ENCODE measurements at regions not wholly inside any gene's neighbourhood (a gene's known extent, or its start where the extent isn't known, plus 50 kb on each side); places are given as distances from the start of the nearest gene placed in this dataset.

DNA sequence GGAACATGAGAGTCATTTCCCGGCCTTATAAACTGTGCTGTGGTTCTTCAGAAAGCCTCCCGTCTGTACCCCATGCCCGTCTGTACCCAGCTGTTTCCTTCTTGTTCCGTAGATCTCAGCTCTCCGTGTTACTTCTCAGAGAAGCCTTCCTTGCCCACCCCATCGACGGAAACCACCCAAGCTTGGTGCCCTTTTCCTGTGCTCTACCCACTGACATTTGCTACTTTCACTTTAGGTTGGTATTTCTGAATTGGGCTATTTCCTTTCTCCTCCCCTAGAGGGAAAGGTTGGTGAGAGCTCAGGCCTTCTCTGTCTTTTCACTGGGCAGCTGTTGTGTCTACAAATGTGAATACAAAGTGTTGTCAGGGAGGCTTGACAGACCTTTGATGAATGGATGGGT is 764.5 kb upstream of the ADAMTS16 start:
- TF ChIP-seq, protein P1, sequence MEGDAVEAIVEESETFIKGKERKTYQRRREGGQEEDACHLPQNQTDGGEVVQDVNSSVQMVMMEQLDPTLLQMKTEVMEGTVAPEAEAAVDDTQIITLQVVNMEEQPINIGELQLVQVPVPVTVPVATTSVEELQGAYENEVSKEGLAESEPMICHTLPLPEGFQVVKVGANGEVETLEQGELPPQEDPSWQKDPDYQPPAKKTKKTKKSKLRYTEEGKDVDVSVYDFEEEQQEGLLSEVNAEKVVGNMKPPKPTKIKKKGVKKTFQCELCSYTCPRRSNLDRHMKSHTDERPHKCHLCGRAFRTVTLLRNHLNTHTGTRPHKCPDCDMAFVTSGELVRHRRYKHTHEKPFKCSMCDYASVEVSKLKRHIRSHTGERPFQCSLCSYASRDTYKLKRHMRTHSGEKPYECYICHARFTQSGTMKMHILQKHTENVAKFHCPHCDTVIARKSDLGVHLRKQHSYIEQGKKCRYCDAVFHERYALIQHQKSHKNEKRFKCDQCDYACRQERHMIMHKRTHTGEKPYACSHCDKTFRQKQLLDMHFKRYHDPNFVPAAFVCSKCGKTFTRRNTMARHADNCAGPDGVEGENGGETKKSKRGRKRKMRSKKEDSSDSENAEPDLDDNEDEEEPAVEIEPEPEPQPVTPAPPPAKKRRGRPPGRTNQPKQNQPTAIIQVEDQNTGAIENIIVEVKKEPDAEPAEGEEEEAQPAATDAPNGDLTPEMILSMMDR (IDR thresholded peaks at IDR 0.05): no peak
- TF ChIP-seq ZFX (IDR thresholded peaks at IDR 0.05; ENCODE audit: borderline replicate concordance): no peak

Measured in 22Rv1 (cell line).